GM23338 (cell line): ENCODE measurements at regions not wholly inside any gene's neighbourhood (a gene's known extent, or its start where the extent isn't known, plus 50 kb on each side); places are given as distances from the start of the nearest gene placed in this dataset.
"Not testable (repeated sequence)": the region's sequence is repeated elsewhere in the genome, so short reads cannot be mapped to it uniquely, and the experiment has no call there.

Source experiments
- CREB1 ChIP-seq: fragments of 250-450 bp; sonication (Bioruptor Pico); IDR thresholded peaks from 2 replicates; pipeline ENCODE4 v1.5.0; 2020; ENCODE audit warnings: low read depth, mild to moderate bottlenecking, moderate library complexity
- EZH2 ChIP-seq: fragments of 200-600 bp; sonication (generic); IDR thresholded peaks from one replicate; pipeline ENCODE4 v1.8.0; 2017; ENCODE audit warnings: antibody characterized with exemption, mild to moderate bottlenecking, low read depth; ENCODE audit not compliant: unreplicated experiment
- EZH2phosphoT487 ChIP-seq: fragments of 200-600 bp; sonication (generic); IDR thresholded peaks from one replicate; pipeline ENCODE4 v1.8.1; 2018; ENCODE audit warnings: antibody characterized with exemption; ENCODE audit not compliant: unreplicated experiment
- JUNB ChIP-seq: IDR thresholded peaks from one replicate; pipeline ENCODE4 v1.6.1; 2016; ENCODE audit warnings: antibody characterized with exemption; ENCODE audit not compliant: unreplicated experiment
- POLR2AphosphoS5 ChIP-seq: IDR thresholded peaks from 2 replicates; pipeline ENCODE4 v1.6.1; 2016; ENCODE audit warnings: antibody characterized with exemption, low read depth
- STAT1 ChIP-seq: IDR thresholded peaks from one replicate; pipeline ENCODE4 v1.6.1; 2016; ENCODE audit warnings: antibody characterized with exemption; ENCODE audit not compliant: unreplicated experiment
- ZNF114 ChIP-seq: fragments of 250-450 bp; sonication (Bioruptor Pico); IDR thresholded peaks from 2 replicates; pipeline ENCODE4 v1.5.0; 2020; ENCODE audit warnings: mild to moderate bottlenecking, moderate library complexity
- ZNF331 ChIP-seq: fragments of 250-450 bp; sonication (Bioruptor Pico); IDR thresholded peaks from 2 replicates; pipeline ENCODE4 v1.5.0; 2020; ENCODE audit warnings: low read depth, mild to moderate bottlenecking, moderate library complexity
- TF ChIP-seq, protein P1 (sequence below), 2 experiments: fragments of 200-600 bp in 1 of 2; sonication (generic) in 1 of 2; conservative IDR thresholded peaks; 2 replicates each; pipeline versions ENCODE4 v1.5.1 to v1.6.1; 2016 to 2017; ENCODE audit warnings: antibody characterized with exemption in 2 of 2, low read depth in 2 of 2, mild to moderate bottlenecking in 2 of 2, moderate library complexity in 1 of 2
- TF ChIP-seq, protein P2 (sequence below): IDR thresholded peaks from one replicate; pipeline ENCODE4 v1.6.1; 2018; ENCODE audit warnings: antibody characterized with exemption; ENCODE audit not compliant: unreplicated experiment

DNA sequence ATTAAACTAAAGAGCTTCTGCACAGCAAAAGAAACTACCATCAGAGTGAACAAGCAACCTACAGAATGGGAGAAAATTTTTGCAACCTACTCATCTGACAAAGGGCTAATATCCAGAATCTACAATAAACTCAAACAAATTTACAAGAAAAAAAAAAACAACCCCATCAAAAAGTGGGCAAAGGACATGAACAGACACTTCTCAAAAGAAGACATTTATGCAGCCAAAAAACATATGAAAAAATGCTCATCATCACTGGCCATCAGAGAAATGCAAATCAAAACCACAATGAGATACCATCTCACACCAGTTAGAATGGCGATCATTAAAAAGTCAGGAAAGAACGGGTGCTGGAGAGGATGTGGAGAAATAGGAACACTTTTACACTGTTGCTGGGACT is 439.3 kb upstream of the ADGRB3 start:
- TF ChIP-seq, protein P1, sequence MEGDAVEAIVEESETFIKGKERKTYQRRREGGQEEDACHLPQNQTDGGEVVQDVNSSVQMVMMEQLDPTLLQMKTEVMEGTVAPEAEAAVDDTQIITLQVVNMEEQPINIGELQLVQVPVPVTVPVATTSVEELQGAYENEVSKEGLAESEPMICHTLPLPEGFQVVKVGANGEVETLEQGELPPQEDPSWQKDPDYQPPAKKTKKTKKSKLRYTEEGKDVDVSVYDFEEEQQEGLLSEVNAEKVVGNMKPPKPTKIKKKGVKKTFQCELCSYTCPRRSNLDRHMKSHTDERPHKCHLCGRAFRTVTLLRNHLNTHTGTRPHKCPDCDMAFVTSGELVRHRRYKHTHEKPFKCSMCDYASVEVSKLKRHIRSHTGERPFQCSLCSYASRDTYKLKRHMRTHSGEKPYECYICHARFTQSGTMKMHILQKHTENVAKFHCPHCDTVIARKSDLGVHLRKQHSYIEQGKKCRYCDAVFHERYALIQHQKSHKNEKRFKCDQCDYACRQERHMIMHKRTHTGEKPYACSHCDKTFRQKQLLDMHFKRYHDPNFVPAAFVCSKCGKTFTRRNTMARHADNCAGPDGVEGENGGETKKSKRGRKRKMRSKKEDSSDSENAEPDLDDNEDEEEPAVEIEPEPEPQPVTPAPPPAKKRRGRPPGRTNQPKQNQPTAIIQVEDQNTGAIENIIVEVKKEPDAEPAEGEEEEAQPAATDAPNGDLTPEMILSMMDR (conservative IDR thresholded peaks at IDR 0.05; ENCODE audit: low read depth in 2 of 2), result not testable (repeated sequence)
- not testable (repeated sequence) for TF ChIP-seq EZH2; STAT1; POLR2AphosphoS5; ZNF114; JUNB; EZH2phosphoT487; CREB1; ZNF331 (CRISPR knock-in tag)
- TF ChIP-seq, protein P2, sequence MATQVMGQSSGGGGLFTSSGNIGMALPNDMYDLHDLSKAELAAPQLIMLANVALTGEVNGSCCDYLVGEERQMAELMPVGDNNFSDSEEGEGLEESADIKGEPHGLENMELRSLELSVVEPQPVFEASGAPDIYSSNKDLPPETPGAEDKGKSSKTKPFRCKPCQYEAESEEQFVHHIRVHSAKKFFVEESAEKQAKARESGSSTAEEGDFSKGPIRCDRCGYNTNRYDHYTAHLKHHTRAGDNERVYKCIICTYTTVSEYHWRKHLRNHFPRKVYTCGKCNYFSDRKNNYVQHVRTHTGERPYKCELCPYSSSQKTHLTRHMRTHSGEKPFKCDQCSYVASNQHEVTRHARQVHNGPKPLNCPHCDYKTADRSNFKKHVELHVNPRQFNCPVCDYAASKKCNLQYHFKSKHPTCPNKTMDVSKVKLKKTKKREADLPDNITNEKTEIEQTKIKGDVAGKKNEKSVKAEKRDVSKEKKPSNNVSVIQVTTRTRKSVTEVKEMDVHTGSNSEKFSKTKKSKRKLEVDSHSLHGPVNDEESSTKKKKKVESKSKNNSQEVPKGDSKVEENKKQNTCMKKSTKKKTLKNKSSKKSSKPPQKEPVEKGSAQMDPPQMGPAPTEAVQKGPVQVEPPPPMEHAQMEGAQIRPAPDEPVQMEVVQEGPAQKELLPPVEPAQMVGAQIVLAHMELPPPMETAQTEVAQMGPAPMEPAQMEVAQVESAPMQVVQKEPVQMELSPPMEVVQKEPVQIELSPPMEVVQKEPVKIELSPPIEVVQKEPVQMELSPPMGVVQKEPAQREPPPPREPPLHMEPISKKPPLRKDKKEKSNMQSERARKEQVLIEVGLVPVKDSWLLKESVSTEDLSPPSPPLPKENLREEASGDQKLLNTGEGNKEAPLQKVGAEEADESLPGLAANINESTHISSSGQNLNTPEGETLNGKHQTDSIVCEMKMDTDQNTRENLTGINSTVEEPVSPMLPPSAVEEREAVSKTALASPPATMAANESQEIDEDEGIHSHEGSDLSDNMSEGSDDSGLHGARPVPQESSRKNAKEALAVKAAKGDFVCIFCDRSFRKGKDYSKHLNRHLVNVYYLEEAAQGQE, result not testable (repeated sequence)
